ENCODE measurements at regions not wholly inside any gene's neighbourhood (a gene's known extent, or its start where the extent isn't known, plus 50 kb on each side); places are given as distances from the start of the nearest gene placed in this dataset.

DNA sequence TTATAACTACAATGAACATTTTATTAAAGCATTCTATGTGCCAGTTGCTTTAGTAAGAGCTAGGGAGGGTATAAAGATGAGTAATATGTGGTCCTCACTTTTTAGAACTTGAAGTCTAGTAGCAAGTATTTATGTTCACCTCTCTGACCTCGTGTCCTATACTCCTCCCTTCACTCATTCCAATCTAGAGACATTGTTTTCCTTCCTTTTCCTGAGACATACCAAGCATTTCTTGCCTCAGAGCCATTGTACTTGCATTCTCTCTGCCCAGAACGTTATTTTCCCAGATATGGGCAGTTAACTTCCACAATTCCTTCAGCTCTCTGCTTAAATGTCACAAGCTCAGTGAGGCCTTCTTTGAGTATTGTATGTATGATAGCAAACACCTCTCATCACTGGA lies 408.6 kb downstream of the PDCD6IP start:
- TF ChIP-seq, protein P1, sequence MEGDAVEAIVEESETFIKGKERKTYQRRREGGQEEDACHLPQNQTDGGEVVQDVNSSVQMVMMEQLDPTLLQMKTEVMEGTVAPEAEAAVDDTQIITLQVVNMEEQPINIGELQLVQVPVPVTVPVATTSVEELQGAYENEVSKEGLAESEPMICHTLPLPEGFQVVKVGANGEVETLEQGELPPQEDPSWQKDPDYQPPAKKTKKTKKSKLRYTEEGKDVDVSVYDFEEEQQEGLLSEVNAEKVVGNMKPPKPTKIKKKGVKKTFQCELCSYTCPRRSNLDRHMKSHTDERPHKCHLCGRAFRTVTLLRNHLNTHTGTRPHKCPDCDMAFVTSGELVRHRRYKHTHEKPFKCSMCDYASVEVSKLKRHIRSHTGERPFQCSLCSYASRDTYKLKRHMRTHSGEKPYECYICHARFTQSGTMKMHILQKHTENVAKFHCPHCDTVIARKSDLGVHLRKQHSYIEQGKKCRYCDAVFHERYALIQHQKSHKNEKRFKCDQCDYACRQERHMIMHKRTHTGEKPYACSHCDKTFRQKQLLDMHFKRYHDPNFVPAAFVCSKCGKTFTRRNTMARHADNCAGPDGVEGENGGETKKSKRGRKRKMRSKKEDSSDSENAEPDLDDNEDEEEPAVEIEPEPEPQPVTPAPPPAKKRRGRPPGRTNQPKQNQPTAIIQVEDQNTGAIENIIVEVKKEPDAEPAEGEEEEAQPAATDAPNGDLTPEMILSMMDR (IDR thresholded peaks at IDR 0.05) = no peak
- TF ChIP-seq POLR2A (IDR thresholded peaks at IDR 0.05) = no peak
